ENCODE measurements at regions not wholly inside any gene's neighbourhood (a gene's known extent, or its start where the extent isn't known, plus 50 kb on each side); places are given as distances from the start of the nearest gene placed in this dataset.

DNA sequence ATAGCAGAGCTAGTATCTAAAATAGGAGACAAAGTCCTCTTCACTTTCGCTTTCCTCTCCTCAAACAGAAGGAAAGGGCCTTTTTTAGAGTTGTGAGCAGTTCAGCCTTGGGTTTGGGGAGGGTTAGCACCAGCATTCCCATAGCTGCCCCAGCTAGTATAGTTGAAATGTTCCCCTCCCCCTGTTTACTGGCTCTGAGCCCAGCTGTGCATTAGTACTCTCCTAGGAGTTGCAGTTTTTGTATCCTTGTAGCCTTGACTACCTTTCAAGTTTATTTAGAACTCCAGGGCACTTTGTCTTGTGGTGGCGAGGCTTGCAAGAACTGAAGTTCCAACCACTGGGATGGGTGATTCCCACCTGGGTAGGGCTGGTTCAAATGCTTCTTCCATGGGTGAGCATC lies 245.1 kb upstream of the NAALADL2 start:
- Histone ChIP-seq H3K4me3 (no peak overlapping the region), H3K4me1 (no peaks in the 10 kb centered on the region), H3K36me3 (no peaks in the 10 kb centered on the region), H3K27me3 (no peaks in the 10 kb centered on the region), H3K27ac (no peak overlapping the region), H3K9me3 (no peaks in the 10 kb centered on the region)
- no peak for DNase-seq
- intact Hi-C loops (cut with DNase I; ENCODE audit: low total_unique reads), result no loop called here
- TF ChIP-seq CTCF (IDR thresholded peaks at IDR 0.05) (no peak), POLR2A (IDR thresholded peaks at IDR 0.05) (no peak)

GRCh38 chr3:174618368-174619080 lies 240.6 kb upstream of the NAALADL2 start:
- no peak overlapping the region for H3K4me3 ChIP-seq
- no peaks in the 10 kb centered on the region for H3K9me3 ChIP-seq
- H3K4me1 ChIP-seq, result no peaks in the 10 kb centered on the region
- TF ChIP-seq POLR2A (IDR thresholded peaks at IDR 0.05) (no peak), CTCF (IDR thresholded peaks at IDR 0.05) (no peak)
- no peak overlapping the region for H3K27ac ChIP-seq
- no peaks in the 10 kb centered on the region for H3K36me3 ChIP-seq
- intact Hi-C loops (cut with DNase I; ENCODE audit: low total_unique reads), result no loop called here
- no peaks in the 10 kb centered on the region for H3K27me3 ChIP-seq
- DNase-seq, result no peak

DNA sequence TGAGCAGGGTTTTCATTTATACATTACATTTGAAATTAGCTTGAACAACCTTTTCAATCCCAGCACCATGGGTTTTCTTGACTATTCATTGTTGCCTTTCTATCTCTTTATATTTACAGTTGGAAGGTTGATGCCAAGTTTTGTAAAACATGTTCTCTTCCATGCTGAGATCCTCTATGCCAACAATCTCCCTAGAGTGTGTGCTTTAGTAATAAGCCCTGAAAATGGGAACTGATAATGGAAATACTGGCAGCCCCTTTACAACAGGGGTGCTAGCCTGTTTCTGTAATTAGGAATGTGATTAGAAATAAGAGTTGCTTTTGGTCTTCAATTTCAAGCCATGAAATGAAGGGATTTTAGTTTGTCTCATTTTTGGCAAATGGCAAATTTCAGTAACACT lies 239.9 kb upstream of the NAALADL2 start:
- Histone ChIP-seq H3K27ac (no peak overlapping the region), H3K36me3 (no peaks in the 10 kb centered on the region), H3K9me3 (no peaks in the 10 kb centered on the region), H3K4me3 (no peak overlapping the region), H3K27me3 (no peaks in the 10 kb centered on the region), H3K4me1 (no peaks in the 10 kb centered on the region)
- no peak for TF ChIP-seq CTCF (IDR thresholded peaks at IDR 0.05)
- no peak for DNase-seq
- intact Hi-C loops (cut with DNase I; ENCODE audit: low total_unique reads), result no loop called here

- Histone ChIP-seq H3K27me3 (no peaks in the 10 kb centered on the region), H3K4me1 (no peaks in the 10 kb centered on the region), H3K4me3 (no peak overlapping the region), H3K27ac (no peak overlapping the region), H3K36me3 (no peaks in the 10 kb centered on the region), H3K9me3 (no peaks in the 10 kb centered on the region)
- intact Hi-C loops (cut with DNase I; ENCODE audit: low total_unique reads), result no loop called here
- TF ChIP-seq CTCF (IDR thresholded peaks at IDR 0.05) (no peak), POLR2A (IDR thresholded peaks at IDR 0.05) (no peak)
- no peak for DNase-seq
Observed at GRCh38 chr3:174620138-174620537, 239.0 kb upstream of the NAALADL2 start.

DNA sequence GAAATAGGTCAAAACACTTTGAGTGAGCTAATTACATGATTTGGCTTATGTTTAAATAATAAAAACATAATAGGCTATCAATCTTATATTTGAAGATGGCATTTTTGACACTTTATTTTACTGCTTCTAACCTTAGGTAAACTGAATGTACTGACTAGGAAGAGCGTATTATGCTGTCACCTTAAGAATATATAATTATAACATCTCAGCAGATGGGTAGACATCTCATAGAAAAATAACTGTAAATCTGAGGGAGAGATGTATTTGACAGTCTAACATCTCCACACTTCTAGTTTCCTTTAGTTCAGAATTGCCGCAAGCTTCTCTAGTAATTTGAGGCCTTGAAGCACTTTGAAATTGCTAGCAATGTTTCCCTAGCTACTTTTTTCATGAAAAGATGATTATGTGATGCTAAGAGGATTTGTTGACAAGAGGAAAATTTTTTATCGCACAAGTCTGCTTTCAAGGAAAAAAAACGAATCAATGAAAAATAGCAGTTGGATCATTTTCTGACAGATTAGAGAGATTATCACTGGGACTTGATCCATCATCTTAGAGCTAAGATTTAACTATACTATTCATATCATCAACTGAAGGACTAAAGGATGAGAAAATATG lies 238.2 kb upstream of the NAALADL2 start:
- intact Hi-C loops (cut with DNase I; ENCODE audit: low total_unique reads), result no loop called here
- Histone ChIP-seq H3K36me3 (no peaks in the 10 kb centered on the region), H3K27me3 (no peaks in the 10 kb centered on the region), H3K4me1 (no peaks in the 10 kb centered on the region), H3K27ac (no peak overlapping the region), H3K9me3 (no peaks in the 10 kb centered on the region), H3K4me3 (no peak overlapping the region)
- DNase-seq, result no peak
- TF ChIP-seq CTCF (IDR thresholded peaks at IDR 0.05) (no peak), POLR2A (IDR thresholded peaks at IDR 0.05) (no peak)
